ENCODE measurements at regions not wholly inside any gene's neighbourhood (a gene's known extent, or its start where the extent isn't known, plus 50 kb on each side); places are given as distances from the start of the nearest gene placed in this dataset.

GRCh38 chr4:11698846-11699590, 270.3 kb upstream of the HS3ST1 start:
- no peak for TF ChIP-seq CTCF (IDR thresholded peaks at IDR 0.05; ENCODE audit: low read depth, low read length)
- DNase-seq (ENCODE audit: extremely low read depth, low read depth): no peak

GRCh38 chr4:11698033-11698432, 269.3 kb upstream of the HS3ST1 start:
- no peak for DNase-seq (ENCODE audit: extremely low read depth, low read depth)

GRCh38 chr4:11693693-11694092, 265.0 kb upstream of the HS3ST1 start:
- no peak for DNase-seq (ENCODE audit: extremely low read depth, low read depth)
- no peak for TF ChIP-seq CTCF (IDR thresholded peaks at IDR 0.05; ENCODE audit: low read depth, low read length)

More at GRCh38 chr4:11698033-11698432, 269.3 kb upstream of the HS3ST1 start:
- no peak for TF ChIP-seq CTCF (IDR thresholded peaks at IDR 0.05; ENCODE audit: low read depth, low read length)

- DNase-seq (ENCODE audit: extremely low read depth, low read depth): no peak
- no peak for TF ChIP-seq CTCF (IDR thresholded peaks at IDR 0.05; ENCODE audit: low read depth, low read length)
Measured at GRCh38 chr4:11691236-11691635, 262.5 kb upstream of the HS3ST1 start.

- no peak for DNase-seq (ENCODE audit: extremely low read depth, low read depth)
- no peak for TF ChIP-seq CTCF (IDR thresholded peaks at IDR 0.05; ENCODE audit: low read depth, low read length)
Measured at GRCh38 chr4:11687727-11688126, 259.0 kb upstream of the HS3ST1 start.

GRCh38 chr4:11685481-11685880, 256.8 kb upstream of the HS3ST1 start:
- no peak for TF ChIP-seq CTCF (IDR thresholded peaks at IDR 0.05; ENCODE audit: low read depth, low read length)
- no peak for DNase-seq (ENCODE audit: extremely low read depth, low read depth)

- DNase-seq (ENCODE audit: extremely low read depth, low read depth): no peak
Measured at GRCh38 chr4:11675051-11675800, 246.5 kb upstream of the HS3ST1 start.

More at GRCh38 chr4:11675051-11675800, 246.5 kb upstream of the HS3ST1 start:
- TF ChIP-seq CTCF (IDR thresholded peaks at IDR 0.05; ENCODE audit: low read depth, low read length): no peak
